ENCODE measurements at regions not wholly inside any gene's neighbourhood (a gene's known extent, or its start where the extent isn't known, plus 50 kb on each side); places are given as distances from the start of the nearest gene placed in this dataset.

DNA sequence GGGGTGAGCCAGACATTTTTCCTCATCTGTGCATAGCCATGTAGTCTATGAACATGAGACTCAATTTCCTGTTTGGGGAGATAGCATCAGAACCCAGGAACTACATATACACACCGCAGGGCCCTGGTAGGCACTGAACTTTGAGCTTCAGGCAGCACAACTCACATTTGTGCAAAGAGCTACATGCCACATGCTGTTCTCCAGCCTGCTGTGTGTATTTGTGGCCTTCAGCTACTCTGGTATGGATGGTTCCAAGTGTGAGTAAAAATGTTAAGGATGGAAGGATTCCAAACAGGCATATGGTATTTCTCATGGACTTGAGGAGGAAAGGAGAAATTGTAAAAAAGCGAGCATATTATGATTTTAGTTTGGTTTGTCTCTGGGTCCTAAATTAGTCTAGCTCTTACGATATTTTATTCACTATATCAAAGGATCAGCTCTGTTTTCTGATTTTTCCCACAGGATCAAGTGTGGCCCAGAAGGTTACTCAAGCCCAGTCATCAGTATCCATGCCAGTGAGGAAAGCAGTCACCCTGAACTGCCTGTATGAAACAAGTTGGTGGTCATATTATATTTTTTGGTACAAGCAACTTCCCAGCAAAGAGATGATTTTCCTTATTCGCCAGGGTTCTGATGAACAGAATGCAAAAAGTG, 422.4 kb upstream of the OR4E1 start:
- Histone ChIP-seq H3K27me3 (ENCODE audit: insufficient read depth, low read depth, severe bottlenecking) (peaks cover 43% of the 10 kb centered on the region), H3K9me3 (ENCODE audit: severe bottlenecking) (no peaks in the 10 kb centered on the region), H3K27ac (no peak overlapping the region), H3K4me3 (ENCODE audit: low read depth, low read length) (no peak overlapping the region), H3K36me3 (no peaks in the 10 kb centered on the region)
- DNase-seq: no peak
- TF ChIP-seq, protein P1, sequence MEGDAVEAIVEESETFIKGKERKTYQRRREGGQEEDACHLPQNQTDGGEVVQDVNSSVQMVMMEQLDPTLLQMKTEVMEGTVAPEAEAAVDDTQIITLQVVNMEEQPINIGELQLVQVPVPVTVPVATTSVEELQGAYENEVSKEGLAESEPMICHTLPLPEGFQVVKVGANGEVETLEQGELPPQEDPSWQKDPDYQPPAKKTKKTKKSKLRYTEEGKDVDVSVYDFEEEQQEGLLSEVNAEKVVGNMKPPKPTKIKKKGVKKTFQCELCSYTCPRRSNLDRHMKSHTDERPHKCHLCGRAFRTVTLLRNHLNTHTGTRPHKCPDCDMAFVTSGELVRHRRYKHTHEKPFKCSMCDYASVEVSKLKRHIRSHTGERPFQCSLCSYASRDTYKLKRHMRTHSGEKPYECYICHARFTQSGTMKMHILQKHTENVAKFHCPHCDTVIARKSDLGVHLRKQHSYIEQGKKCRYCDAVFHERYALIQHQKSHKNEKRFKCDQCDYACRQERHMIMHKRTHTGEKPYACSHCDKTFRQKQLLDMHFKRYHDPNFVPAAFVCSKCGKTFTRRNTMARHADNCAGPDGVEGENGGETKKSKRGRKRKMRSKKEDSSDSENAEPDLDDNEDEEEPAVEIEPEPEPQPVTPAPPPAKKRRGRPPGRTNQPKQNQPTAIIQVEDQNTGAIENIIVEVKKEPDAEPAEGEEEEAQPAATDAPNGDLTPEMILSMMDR (IDR thresholded peaks at IDR 0.05; ENCODE audit: low read depth, low read length): no peak

DNA sequence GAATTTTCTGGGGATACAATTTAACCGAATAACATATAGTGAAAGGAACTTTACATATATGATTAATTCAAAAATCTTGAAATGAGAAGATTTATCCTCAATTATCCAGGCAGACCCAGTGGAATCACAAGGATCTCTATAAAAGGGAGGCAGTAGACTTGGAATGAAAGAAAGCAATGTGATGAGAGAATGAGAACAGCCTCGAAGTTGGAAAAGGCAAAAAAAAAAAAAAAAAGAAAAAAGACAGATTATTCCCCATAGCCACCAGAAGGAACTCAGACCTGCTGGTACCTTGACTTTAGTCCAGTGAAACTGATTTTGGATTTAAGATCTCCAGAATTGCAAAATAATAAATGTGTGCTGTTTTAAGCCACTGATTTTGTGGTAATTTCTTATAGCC, 416.3 kb upstream of the OR4E1 start:
- TF ChIP-seq, protein P1 (IDR thresholded peaks at IDR 0.05; ENCODE audit: low read depth, low read length): no peak
- no peaks in the 10 kb centered on the region for H3K36me3 ChIP-seq
- no peak overlapping the region for H3K27ac ChIP-seq

DNA sequence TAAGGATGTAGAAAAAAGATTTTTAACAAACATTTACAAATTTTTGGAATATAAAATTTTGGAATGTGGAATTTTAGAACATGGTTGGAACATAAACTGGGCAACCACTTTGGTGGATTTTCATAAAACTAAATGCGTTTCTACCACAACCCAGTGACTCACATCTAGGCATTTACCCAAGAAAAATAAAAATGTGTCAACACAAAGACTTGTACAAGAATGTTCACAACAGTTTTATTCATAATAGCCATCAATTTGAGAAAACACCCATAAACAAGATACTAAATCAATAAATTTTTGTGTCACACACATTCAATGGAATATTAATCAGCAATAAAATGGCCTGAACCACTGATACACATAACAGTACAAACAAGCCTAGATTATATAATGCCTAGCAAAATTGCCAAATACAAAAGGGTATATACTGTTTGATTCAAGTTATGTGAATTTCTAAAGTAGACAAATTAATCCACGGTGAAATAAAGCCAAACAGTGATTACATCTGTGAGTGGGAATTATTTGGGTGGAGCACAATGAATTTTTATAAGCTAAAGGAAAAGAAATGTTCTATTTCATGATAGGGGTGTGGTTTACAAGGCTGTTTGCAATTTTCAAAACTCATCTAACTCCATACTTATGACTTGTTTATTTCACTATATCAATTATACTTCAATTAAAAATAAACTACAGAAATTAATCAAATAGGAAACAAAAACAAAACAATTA, 415.2 kb upstream of the OR4E1 start:
- no peaks in the 10 kb centered on the region for H3K36me3 ChIP-seq
- H3K27me3 ChIP-seq (ENCODE audit: insufficient read depth, low read depth, severe bottlenecking): peaks cover 28% of the 10 kb centered on the region
- no peak overlapping the region for H3K27ac ChIP-seq
- DNase-seq: no peak
- H3K4me3 ChIP-seq (ENCODE audit: low read depth, low read length): no peak overlapping the region
- TF ChIP-seq, protein P1 (IDR thresholded peaks at IDR 0.05; ENCODE audit: low read depth, low read length): no peak
- no peaks in the 10 kb centered on the region for H3K9me3 ChIP-seq (ENCODE audit: severe bottlenecking)

More for the DNA sequence above, 416.3 kb upstream of the OR4E1 start:
- no peak for DNase-seq
- Histone ChIP-seq H3K9me3 (ENCODE audit: severe bottlenecking) (no peaks in the 10 kb centered on the region), H3K27me3 (ENCODE audit: insufficient read depth, low read depth, severe bottlenecking) (peaks cover 21% of the 10 kb centered on the region), H3K4me3 (ENCODE audit: low read depth, low read length) (no peak overlapping the region)

DNA sequence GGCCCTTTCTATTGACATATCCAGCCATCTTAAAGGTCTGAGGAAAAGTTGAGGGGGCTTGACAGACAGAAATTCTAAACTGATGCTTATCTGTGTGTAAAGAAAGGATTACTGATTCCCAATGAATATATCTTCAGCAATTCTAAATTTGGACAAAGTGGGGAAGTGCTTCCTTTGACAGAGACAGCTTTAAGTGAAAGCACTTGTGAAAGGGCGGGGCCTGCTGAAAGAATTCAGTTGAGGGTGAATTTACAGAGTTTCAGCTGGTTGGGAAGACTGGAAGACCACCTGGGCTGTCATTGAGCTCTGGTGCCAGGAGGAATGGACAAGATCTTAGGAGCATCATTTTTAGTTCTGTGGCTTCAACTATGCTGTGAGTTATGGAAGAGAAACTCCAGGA, 412.5 kb upstream of the OR4E1 start:
- TF ChIP-seq, protein P1 (IDR thresholded peaks at IDR 0.05; ENCODE audit: low read depth, low read length): no peak
- H3K27me3 ChIP-seq (ENCODE audit: insufficient read depth, low read depth, severe bottlenecking): peaks cover 42% of the 10 kb centered on the region
- no peak overlapping the region for H3K4me3 ChIP-seq (ENCODE audit: low read depth, low read length)
- H3K27ac ChIP-seq: no peak overlapping the region
- no peaks in the 10 kb centered on the region for H3K9me3 ChIP-seq (ENCODE audit: severe bottlenecking)
- no peaks in the 10 kb centered on the region for H3K36me3 ChIP-seq
- DNase-seq: no peak

DNA sequence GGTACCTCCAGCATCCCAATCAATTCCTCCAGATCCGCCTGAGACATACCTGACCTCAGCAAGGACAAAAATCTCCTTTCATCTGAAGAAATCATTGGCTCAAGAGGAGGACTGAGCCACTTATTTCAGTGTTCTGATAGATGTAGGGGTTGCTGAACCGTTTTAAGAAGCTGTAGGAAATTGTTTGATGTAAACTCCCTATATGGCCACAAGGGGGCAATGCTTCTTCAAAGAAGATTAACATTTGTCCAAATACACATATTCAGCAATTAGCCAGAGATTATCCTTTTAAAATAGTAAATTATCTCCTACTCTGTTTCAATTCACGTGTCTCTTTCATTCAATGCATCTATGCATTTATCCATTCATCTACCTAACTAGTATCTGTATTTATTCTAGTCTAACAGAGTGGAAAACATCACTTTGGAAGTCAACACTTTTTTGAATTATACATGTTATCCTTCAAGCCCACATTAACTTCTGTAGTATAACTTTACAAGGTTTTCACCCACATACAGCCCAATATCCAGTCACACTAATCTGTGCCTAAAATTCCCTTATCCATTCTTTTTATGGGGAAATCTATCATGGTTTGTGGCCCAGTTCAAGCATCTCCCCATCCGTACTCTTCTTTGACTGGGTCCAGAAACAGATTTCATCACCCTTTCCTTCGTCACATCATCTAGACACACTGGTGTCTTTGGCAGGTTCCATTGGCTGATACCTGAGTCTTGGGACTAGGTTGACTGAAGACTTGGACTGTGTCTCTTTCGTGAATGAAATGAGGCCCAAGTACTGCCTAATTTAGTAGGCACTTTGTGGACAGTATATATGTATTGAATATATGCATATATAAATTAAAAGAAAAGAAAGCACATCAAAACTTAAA, 411.0 kb upstream of the OR4E1 start:
- Histone ChIP-seq H3K36me3 (no peaks in the 10 kb centered on the region), H3K4me3 (ENCODE audit: low read depth, low read length) (no peak overlapping the region), H3K27ac (no peak overlapping the region), H3K9me3 (ENCODE audit: severe bottlenecking) (no peaks in the 10 kb centered on the region), H3K27me3 (ENCODE audit: insufficient read depth, low read depth, severe bottlenecking) (peaks cover 44% of the 10 kb centered on the region)
- peak; percentile 10 for DNase-seq
- TF ChIP-seq, protein P1 (IDR thresholded peaks at IDR 0.05; ENCODE audit: low read depth, low read length): peak; percentile 44
